ENCODE measurements at regions not wholly inside any gene's neighbourhood (a gene's known extent, or its start where the extent isn't known, plus 50 kb on each side); places are given as distances from the start of the nearest gene placed in this dataset.

GRCh38 chr1:219277304-219278105 is 103.8 kb downstream of the LYPLAL1 start:
- Histone ChIP-seq H3K4me3 (replicated peaks in 1 of 4; ENCODE audit: control extremely low read depth in 1 of 4, insufficient read depth in 1 of 4, low read depth in 3 of 4, low read length in 4 of 4) (no peak overlapping the region), H4K20me1 (ENCODE audit: control insufficient read depth, extremely low read depth, insufficient read depth, low read length) (no peaks in the 10 kb centered on the region), H3K4me1 (ENCODE audit: control insufficient read depth, extremely low read depth, insufficient read depth, low read length) (peaks cover 2% of the 10 kb centered on the region), H3K9ac (ENCODE audit: insufficient read depth, low read length) (no peak overlapping the region), H3K4me2 (ENCODE audit: extremely low read depth, insufficient read depth, low read length) (no peak overlapping the region), H3K9me3 (ENCODE audit: control insufficient read depth, insufficient read depth, low read depth, low read length) (no peaks in the 10 kb centered on the region), H2AFZ (ENCODE audit: low read length) (no peak overlapping the region), H3K79me2 (ENCODE audit: control insufficient read depth, insufficient read depth, low read length) (no peaks in the 10 kb centered on the region), H3K27me3 (ENCODE audit: control insufficient read depth, insufficient read depth, low read length) (no peaks in the 10 kb centered on the region), H3K27ac (ENCODE audit: insufficient read depth, low read length) (no peak overlapping the region), H3K36me3 (ENCODE audit: control insufficient read depth, insufficient read depth, low read length) (no peaks in the 10 kb centered on the region)
- DNase-seq (ENCODE audit: low read depth in 2 of 2) = peak in 1 of 2 donors; percentile 64
- no peak for TF ChIP-seq CTCF (conservative IDR thresholded peaks at IDR 0.05 in 1 of 2, IDR thresholded peaks at IDR 0.05 in 1 of 2; ENCODE audit: low read depth in 1 of 2, low read length in 2 of 2)
- TF ChIP-seq EZH2 (IDR thresholded peaks at IDR 0.05; ENCODE audit: low read length, missing control alignments) = no peak

- Histone ChIP-seq H3K4me3 (replicated peaks in 1 of 4; ENCODE audit: control extremely low read depth in 1 of 4, insufficient read depth in 1 of 4, low read depth in 3 of 4, low read length in 4 of 4) (no peak overlapping the region), H3K27me3 (ENCODE audit: control insufficient read depth, insufficient read depth, low read length) (no peaks in the 10 kb centered on the region), H3K9ac (ENCODE audit: insufficient read depth, low read length) (no peak overlapping the region), H3K36me3 (ENCODE audit: control insufficient read depth, insufficient read depth, low read length) (no peaks in the 10 kb centered on the region), H3K79me2 (ENCODE audit: control insufficient read depth, insufficient read depth, low read length) (no peaks in the 10 kb centered on the region), H3K4me2 (ENCODE audit: extremely low read depth, insufficient read depth, low read length) (no peak overlapping the region), H2AFZ (ENCODE audit: low read length) (no peak overlapping the region), H3K4me1 (ENCODE audit: control insufficient read depth, extremely low read depth, insufficient read depth, low read length) (peaks cover 5% of the 10 kb centered on the region), H3K27ac (ENCODE audit: insufficient read depth, low read length) (no peak overlapping the region), H4K20me1 (ENCODE audit: control insufficient read depth, extremely low read depth, insufficient read depth, low read length) (no peaks in the 10 kb centered on the region), H3K9me3 (ENCODE audit: control insufficient read depth, insufficient read depth, low read depth, low read length) (no peaks in the 10 kb centered on the region)
- TF ChIP-seq EZH2 (IDR thresholded peaks at IDR 0.05; ENCODE audit: low read length, missing control alignments) (no peak), CTCF (conservative IDR thresholded peaks at IDR 0.05 in 1 of 2, IDR thresholded peaks at IDR 0.05 in 1 of 2; ENCODE audit: low read depth in 1 of 2, low read length in 2 of 2) (no peak)
- no peak for DNase-seq (ENCODE audit: low read depth in 2 of 2)
These were observed 102.5 kb downstream of the LYPLAL1 start for GRCh38 chr1:219276049-219276738.

- Histone ChIP-seq H3K27me3 (ENCODE audit: control insufficient read depth, insufficient read depth, low read length) (no peaks in the 10 kb centered on the region), H3K4me2 (ENCODE audit: extremely low read depth, insufficient read depth, low read length) (no peak overlapping the region)
- TF ChIP-seq EZH2 (IDR thresholded peaks at IDR 0.05; ENCODE audit: low read length, missing control alignments) = no peak
- no peak for TF ChIP-seq CTCF (conservative IDR thresholded peaks at IDR 0.05 in 1 of 2, IDR thresholded peaks at IDR 0.05 in 1 of 2; ENCODE audit: low read depth in 1 of 2, low read length in 2 of 2)
These were observed 99.5 kb downstream of the LYPLAL1 start for GRCh38 chr1:219273088-219273686.

More at GRCh38 chr1:219273088-219273686, 99.5 kb downstream of the LYPLAL1 start:
- Histone ChIP-seq H2AFZ (ENCODE audit: low read length) (no peak overlapping the region), H3K36me3 (ENCODE audit: control insufficient read depth, insufficient read depth, low read length) (no peaks in the 10 kb centered on the region), H3K4me3 (replicated peaks in 1 of 4; ENCODE audit: control extremely low read depth in 1 of 4, insufficient read depth in 1 of 4, low read depth in 3 of 4, low read length in 4 of 4) (no peak overlapping the region), H3K79me2 (ENCODE audit: control insufficient read depth, insufficient read depth, low read length) (no peaks in the 10 kb centered on the region), H3K27ac (ENCODE audit: insufficient read depth, low read length) (no peak overlapping the region), H3K9me3 (ENCODE audit: control insufficient read depth, insufficient read depth, low read depth, low read length) (no peaks in the 10 kb centered on the region), H4K20me1 (ENCODE audit: control insufficient read depth, extremely low read depth, insufficient read depth, low read length) (no peaks in the 10 kb centered on the region), H3K9ac (ENCODE audit: insufficient read depth, low read length) (no peak overlapping the region), H3K4me1 (ENCODE audit: control insufficient read depth, extremely low read depth, insufficient read depth, low read length) (peaks cover 5% of the 10 kb centered on the region)
- no peak for DNase-seq (ENCODE audit: low read depth in 2 of 2)
